Spleen (tissue), 7 donors: ENCODE measurements at regions not wholly inside any gene's neighbourhood (a gene's known extent, or its start where the extent isn't known, plus 50 kb on each side); places are given as distances from the start of the nearest gene placed in this dataset.

Source experiments
- POLR2AphosphoS5 ChIP-seq, 3 donors: sonication (generic); formaldehyde crosslinking; IDR thresholded peaks; one replicate each; pipeline ENCODE4 v1.5.1; 2017; ENCODE audit warnings: antibody characterized with exemption in 3 of 3
- TF ChIP-seq, protein P1 (sequence below), 11 experiments: fragments of 200-600 bp in 7 of 11; fragments of 450-650 bp in 4 of 11; sonication (generic) in 4 of 11; IDR thresholded peaks in 8 of 11; conservative IDR thresholded peaks in 3 of 11; 1 replicate in 7 of 11; 2 replicates in 4 of 11; pipeline versions ENCODE4 v1.4.0 to v1.8.0; 2016 to 2021; ENCODE audit warnings: antibody characterized with exemption in 11 of 11, inconsistent platforms in 4 of 11, mild to moderate bottlenecking in 1 of 11
- donor health status: DM: no; HTN: no; CAD: no; lungs with moderate emphysema.
- donor health status: DM: no; HTN: no; CAD: no.
- donor health status: DM: no; HTN: no; CAD: no.

DNA sequence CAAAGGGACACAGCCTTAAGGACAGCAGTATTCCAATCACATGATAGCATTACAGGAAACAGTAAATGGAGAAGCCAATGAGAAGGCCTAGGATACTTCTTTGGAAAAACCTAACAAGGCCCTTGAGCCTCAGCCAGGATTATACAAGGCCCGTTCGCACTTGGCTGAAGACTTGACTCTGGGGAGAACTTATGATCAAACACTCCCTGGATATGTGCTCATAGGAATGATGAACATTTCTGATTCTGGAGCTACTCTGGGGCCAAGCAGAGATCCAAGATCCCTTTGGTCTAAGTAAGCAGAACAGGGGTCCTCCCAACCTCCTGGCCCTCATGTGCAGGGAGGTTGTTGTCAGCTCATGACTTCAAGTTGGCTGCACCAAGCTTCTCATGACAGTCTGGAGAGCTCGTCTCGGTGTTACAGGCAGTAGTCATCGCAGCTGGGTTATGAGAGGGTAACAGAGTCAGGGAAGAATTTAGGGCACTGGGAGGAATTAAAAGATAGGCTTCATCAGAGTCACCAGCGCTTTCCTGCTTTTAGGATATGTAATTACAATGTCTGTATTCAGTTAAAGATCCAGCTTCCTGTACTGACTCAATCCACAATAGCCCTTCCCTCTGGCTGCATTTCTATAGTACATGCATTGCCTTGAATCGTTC, 92.5 kb upstream of the IRF2BP2 start:
- TF ChIP-seq, protein P1, sequence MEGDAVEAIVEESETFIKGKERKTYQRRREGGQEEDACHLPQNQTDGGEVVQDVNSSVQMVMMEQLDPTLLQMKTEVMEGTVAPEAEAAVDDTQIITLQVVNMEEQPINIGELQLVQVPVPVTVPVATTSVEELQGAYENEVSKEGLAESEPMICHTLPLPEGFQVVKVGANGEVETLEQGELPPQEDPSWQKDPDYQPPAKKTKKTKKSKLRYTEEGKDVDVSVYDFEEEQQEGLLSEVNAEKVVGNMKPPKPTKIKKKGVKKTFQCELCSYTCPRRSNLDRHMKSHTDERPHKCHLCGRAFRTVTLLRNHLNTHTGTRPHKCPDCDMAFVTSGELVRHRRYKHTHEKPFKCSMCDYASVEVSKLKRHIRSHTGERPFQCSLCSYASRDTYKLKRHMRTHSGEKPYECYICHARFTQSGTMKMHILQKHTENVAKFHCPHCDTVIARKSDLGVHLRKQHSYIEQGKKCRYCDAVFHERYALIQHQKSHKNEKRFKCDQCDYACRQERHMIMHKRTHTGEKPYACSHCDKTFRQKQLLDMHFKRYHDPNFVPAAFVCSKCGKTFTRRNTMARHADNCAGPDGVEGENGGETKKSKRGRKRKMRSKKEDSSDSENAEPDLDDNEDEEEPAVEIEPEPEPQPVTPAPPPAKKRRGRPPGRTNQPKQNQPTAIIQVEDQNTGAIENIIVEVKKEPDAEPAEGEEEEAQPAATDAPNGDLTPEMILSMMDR (IDR thresholded peaks at IDR 0.05 in 8 of 11, conservative IDR thresholded peaks at IDR 0.05 in 3 of 11), result no peak
- TF ChIP-seq POLR2AphosphoS5 (IDR thresholded peaks at IDR 0.05), result no peak
